Colonic mucosa (tissue), 4 donors: ENCODE measurements at regions not wholly inside any gene's neighbourhood (a gene's known extent, or its start where the extent isn't known, plus 50 kb on each side); places are given as distances from the start of the nearest gene placed in this dataset.

Experiments used
- DNase-seq: peaks from one replicate; pipeline ENCODE4 v3.0.0-alpha.2; 2020
- H3K27ac ChIP-seq: fragments of 200-600 bp; one replicate; pipeline ENCODE4 v1.8.0; 2021
- H3K27me3 ChIP-seq: fragments of 200-600 bp; one replicate; pipeline ENCODE4 v1.8.0; 2021
- H3K36me3 ChIP-seq: fragments of 200-600 bp; one replicate; pipeline ENCODE4 v1.8.0; 2021
- H3K4me1 ChIP-seq: fragments of 200-600 bp; one replicate; pipeline ENCODE4 v1.8.0; 2021; ENCODE audit warnings: mild to moderate bottlenecking
- H3K4me3 ChIP-seq: fragments of 200-600 bp; one replicate; pipeline ENCODE4 v1.8.0; 2021
- H3K9ac ChIP-seq, 2 donors: one replicate each; pipeline ENCODE4 v1.7.0; 2013; ENCODE audit warnings: control low read depth in 2 of 2, low read depth in 2 of 2, low read length in 2 of 2
- H3K9me3 ChIP-seq: fragments of 200-600 bp; one replicate; pipeline ENCODE4 v1.8.0; 2021
- CTCF ChIP-seq: fragments of 200-600 bp; IDR thresholded peaks from one replicate; pipeline ENCODE4 v1.8.0; 2022; ENCODE audit warnings: antibody characterized with exemption, mild to moderate bottlenecking
- intact Hi-C: fragments of 100-400 bp; cut with DNase I; formaldehyde crosslinking; loops from one replicate; pipeline ENCODE4 v1.14.1; 2022
- donor health status: healthy.
- donor health status: DM: no; HTN: no; CAD: no.
- donor health status: DM: no; HTN: no; CAD: no.

GRCh38 chr3:75059120-75059519 lies 444.7 kb upstream of the CNTN3 start:
- no peak for TF ChIP-seq CTCF
- Histone ChIP-seq H3K27ac (no peak overlapping the region), H3K4me1 (no peaks in the 10 kb centered on the region), H3K9ac (no peak overlapping the region), H3K4me3 (no peak overlapping the region), H3K36me3 (no peaks in the 10 kb centered on the region), H3K27me3 (no peaks in the 10 kb centered on the region), H3K9me3 (no peaks in the 10 kb centered on the region)
- intact Hi-C loops, result no loop called here
- no peak for DNase-seq

GRCh38 chr3:75061806-75062205 lies 447.3 kb upstream of the CNTN3 start:
- H3K9me3 ChIP-seq, result no peaks in the 10 kb centered on the region
- no peak for TF ChIP-seq CTCF
- H3K36me3 ChIP-seq, result no peaks in the 10 kb centered on the region
- no peaks in the 10 kb centered on the region for H3K27me3 ChIP-seq
- intact Hi-C loops, result no loop called here
- no peak overlapping the region for H3K4me3 ChIP-seq
- DNase-seq, result no peak
- no peaks in the 10 kb centered on the region for H3K4me1 ChIP-seq
- H3K9ac ChIP-seq, result no peak overlapping the region
- no peak overlapping the region for H3K27ac ChIP-seq

GRCh38 chr3:75075158-75075557 lies 460.7 kb upstream of the CNTN3 start:
- Histone ChIP-seq H3K9ac (no peak overlapping the region), H3K27ac (no peak overlapping the region), H3K36me3 (no peaks in the 10 kb centered on the region), H3K9me3 (no peaks in the 10 kb centered on the region), H3K4me3 (no peak overlapping the region), H3K4me1 (no peaks in the 10 kb centered on the region), H3K27me3 (no peaks in the 10 kb centered on the region)
- DNase-seq, result no peak
- intact Hi-C loops, result no loop called here
- TF ChIP-seq CTCF, result no peak

GRCh38 chr3:75076481-75076880 lies 462.0 kb upstream of the CNTN3 start:
- no peak for DNase-seq
- intact Hi-C loops, result no loop called here
- TF ChIP-seq CTCF, result no peak

GRCh38 chr3:75078290-75078689 lies 463.8 kb upstream of the CNTN3 start:
- no peak for DNase-seq
- H3K27ac ChIP-seq, result no peak overlapping the region
- no peaks in the 10 kb centered on the region for H3K4me1 ChIP-seq
- H3K9me3 ChIP-seq, result no peaks in the 10 kb centered on the region
- no peak overlapping the region for H3K9ac ChIP-seq
- H3K36me3 ChIP-seq, result no peaks in the 10 kb centered on the region
- no peak for TF ChIP-seq CTCF
- no peak overlapping the region for H3K4me3 ChIP-seq
- intact Hi-C loops, result no loop called here
- H3K27me3 ChIP-seq, result no peaks in the 10 kb centered on the region

More at GRCh38 chr3:75076481-75076880, 462.0 kb upstream of the CNTN3 start:
- no peaks in the 10 kb centered on the region for H3K27me3 ChIP-seq
- H3K9ac ChIP-seq, result no peak overlapping the region
- H3K4me3 ChIP-seq, result no peak overlapping the region
- no peaks in the 10 kb centered on the region for H3K4me1 ChIP-seq
- H3K36me3 ChIP-seq, result no peaks in the 10 kb centered on the region
- H3K9me3 ChIP-seq, result no peaks in the 10 kb centered on the region
- H3K27ac ChIP-seq, result no peak overlapping the region

- Histone ChIP-seq H3K4me1 (no peaks in the 10 kb centered on the region), H3K9ac (no peak overlapping the region), H3K27ac (no peak overlapping the region), H3K9me3 (no peaks in the 10 kb centered on the region), H3K4me3 (no peak overlapping the region), H3K36me3 (no peaks in the 10 kb centered on the region), H3K27me3 (no peaks in the 10 kb centered on the region)
- intact Hi-C loops, result no loop called here
- TF ChIP-seq CTCF, result no peak
- DNase-seq, result no peak
Observed at GRCh38 chr3:75082845-75083244, 468.4 kb upstream of the CNTN3 start.
